GM18517 (cell line): ENCODE measurements at regions not wholly inside any gene's neighbourhood (a gene's known extent, or its start where the extent isn't known, plus 50 kb on each side); places are given as distances from the start of the nearest gene placed in this dataset.
"Not testable (repeated sequence)": the region's sequence is repeated elsewhere in the genome, so short reads cannot be mapped to it uniquely, and the experiment has no call there.

Experiments used
- ATAC-seq: cut with Tn5 transposase; IDR thresholded peaks from one replicate; pipeline ENCODE4 v1.9.1; 2021; ENCODE audit warnings: mild to moderate bottlenecking, moderate library complexity; ENCODE audit not compliant: unreplicated experiment

- ATAC-seq = not testable (repeated sequence)
Measured at GRCh38 chr5:17034992-17035391, 98.9 kb upstream of the MYO10 start.

DNA sequence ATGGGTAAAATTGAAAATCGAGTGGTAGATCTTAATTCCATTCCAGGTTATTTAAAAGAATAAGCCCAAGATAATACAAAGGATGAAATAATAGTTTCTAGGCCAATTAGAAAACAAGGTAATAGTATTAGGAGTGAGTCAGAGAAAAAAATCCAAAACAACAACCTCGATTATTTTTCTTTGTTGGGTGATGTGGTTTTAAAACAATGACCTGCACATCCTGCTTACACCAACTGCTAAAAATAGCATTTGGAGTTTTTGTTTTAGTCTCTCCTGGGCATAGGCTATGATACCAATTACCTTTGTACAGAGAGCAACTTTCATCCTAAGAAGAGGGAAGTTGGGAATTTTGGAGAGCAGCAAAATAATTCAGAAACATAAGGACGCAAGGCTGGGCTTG lies 101.7 kb upstream of the MYO10 start:
- no peak for ATAC-seq

- ATAC-seq = no peak
Measured at GRCh38 chr5:17039170-17039569, 103.1 kb upstream of the MYO10 start.

DNA sequence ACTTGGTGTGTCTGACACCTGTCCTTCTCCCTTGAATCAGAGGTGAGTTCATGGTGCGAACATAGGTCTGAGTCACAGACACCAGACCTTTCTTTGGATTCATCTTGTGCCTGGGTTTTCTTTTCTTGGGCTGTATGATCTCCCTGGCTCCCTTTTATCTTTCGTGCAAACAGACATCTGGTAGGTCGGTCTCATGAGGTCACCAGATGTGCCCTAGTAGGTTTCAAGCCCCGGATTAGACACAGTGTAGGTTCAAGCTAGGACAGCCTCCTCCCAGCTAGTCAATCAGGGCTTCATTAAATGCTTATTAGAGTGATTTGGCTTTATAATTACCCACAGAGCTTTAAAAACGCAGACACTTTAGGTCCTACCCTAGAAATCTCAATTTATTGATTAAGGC lies 106.0 kb upstream of the MYO10 start:
- ATAC-seq = no peak

- no peak for ATAC-seq
Measured at GRCh38 chr5:17046320-17046719, 110.2 kb upstream of the MYO10 start.

GRCh38 chr5:17050236-17050635 lies 114.1 kb upstream of the MYO10 start:
- ATAC-seq = no peak

- no peak for ATAC-seq
Measured at GRCh38 chr5:17054911-17055310, 118.8 kb upstream of the MYO10 start.

GRCh38 chr5:17056141-17056631 lies 120.1 kb upstream of the MYO10 start:
- no peak for ATAC-seq

- ATAC-seq = no peak
Measured at GRCh38 chr5:17058438-17058837, 122.3 kb upstream of the MYO10 start.

DNA sequence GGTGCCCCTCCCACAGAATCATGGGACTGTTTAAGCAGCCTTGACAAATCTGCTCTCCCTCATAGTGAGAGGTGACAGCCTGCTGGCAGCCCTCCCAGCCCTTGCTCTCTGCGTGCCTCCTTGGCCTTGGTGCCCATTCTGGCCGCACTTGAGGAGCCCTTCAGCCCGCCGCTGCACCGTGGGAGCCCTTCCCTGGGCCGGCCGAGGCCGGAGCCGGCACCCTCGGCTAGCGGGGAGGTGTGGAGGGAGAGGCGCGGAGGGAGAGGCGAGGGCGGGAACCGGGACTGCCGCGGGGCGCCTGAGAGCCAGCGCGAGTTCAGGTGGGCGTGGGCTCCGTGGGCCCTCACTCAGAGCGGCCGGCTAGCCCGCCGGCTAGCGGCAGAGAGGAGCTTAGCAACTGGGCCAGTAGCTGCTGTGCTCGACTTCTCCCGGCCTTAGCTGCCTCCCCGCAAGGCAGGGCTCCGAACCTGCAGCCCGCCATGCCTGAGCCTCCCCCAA lies 125.9 kb upstream of the MYO10 start:
- no peak for ATAC-seq

- ATAC-seq = not testable (repeated sequence)
Measured at GRCh38 chr5:17062741-17063140, 126.7 kb upstream of the MYO10 start.

GRCh38 chr5:17064241-17064640 lies 128.2 kb upstream of the MYO10 start:
- no peak for ATAC-seq

DNA sequence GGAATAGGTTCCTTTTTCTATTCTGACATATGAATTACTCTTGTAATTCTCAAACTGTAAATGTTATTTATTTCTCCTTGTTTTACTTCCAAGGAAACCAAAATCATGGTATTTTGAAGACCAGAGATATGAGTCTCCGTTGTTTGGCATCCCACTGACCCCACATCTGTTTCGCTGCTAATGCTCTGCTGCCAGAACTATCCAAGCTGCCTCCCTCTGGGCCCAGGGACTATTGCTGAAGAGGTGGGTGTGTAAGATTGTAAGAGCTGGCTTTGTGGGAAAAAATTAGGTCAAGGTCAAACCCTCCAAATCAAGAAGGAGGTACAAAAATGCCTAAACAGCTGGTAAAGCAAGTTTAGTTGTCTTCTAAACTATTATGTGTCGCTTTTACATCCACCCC lies 129.4 kb upstream of the MYO10 start:
- ATAC-seq = no peak

- not testable (repeated sequence) for ATAC-seq
Measured at GRCh38 chr5:17066026-17066425, 129.9 kb upstream of the MYO10 start.

GRCh38 chr5:17067657-17068392 lies 131.7 kb upstream of the MYO10 start:
- no peak for ATAC-seq

- ATAC-seq = no peak
Measured at GRCh38 chr5:17069995-17070511, 134.0 kb upstream of the MYO10 start.

DNA sequence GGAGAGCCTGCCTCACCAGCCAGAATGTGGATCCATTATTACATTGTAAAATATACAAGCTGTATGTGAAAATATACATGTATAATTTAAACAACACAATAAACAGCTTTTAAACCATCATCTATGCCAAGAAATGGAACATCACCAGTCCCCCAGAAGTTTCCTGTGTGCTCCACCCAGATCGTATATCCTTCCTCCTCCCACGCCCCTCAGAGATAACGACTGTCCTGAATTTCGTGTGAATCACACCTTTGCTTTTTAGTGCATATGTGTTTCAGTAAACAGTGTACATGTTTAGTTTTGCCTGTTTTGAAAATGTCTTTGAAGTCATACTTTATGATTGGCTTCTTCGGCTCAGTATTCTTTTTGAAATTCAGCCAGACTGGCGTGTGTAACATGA lies 134.6 kb upstream of the MYO10 start:
- ATAC-seq = no peak

- ATAC-seq = no peak
Measured at GRCh38 chr5:17075236-17075635, 139.1 kb upstream of the MYO10 start.

GRCh38 chr5:17076272-17076671 lies 140.2 kb upstream of the MYO10 start:
- ATAC-seq = no peak

DNA sequence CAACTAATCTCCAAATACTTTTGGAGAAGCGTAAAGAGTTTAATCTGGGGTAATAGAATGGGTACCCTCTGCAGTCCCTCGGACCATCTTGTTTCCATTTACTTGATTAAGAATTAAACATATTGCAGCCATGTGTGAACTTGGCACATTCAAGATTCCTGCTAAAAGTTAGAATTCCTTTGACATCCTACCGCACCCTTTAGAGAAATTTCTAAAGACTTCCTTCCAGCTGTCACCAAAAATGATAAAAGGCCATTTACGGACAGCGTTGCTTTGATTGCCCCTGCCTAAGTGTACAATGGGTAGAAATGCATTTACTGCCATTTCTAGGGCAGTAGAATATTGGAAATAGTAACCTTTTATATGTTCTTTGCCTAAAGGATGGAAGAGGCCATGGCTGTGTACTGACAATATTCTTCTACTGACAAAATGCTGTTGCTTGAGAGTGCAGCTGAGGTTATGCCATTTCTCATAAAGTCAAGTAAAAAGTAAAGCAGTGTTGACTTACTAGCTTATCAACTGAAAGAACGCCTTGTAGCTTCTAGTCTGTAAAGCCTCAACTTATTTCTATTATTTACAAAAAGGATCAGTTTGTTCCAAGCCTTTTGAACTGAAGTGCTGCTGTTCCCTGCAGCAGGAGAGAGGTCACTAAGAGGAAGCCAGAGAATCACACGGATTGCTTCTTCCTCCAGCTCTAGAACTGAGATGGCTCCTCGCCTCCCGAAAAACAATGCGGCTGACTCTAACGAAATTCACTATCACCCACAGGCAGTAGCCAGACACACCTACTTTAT lies 139.8 kb upstream of the BASP1 start:
- no peak for ATAC-seq

DNA sequence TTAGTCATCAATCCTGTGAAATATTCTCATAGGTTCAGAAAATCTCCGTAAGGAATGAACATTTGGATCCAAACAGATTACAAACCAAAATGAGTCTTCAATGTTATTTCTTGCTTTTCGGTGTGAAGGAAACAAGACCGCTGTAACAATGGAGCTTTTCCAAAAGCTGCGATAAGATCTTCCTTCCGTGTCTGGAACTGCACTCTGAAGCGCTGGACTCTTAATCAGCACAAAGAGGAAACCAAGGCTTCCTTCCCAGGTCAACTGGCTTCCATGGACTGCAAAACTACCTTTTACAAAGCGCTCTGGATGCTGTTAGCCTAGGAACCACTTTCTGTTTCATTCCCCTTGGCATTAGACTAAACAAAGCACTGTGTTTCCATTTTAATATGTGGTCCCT lies 137.9 kb upstream of the BASP1 start:
- no peak for ATAC-seq

DNA sequence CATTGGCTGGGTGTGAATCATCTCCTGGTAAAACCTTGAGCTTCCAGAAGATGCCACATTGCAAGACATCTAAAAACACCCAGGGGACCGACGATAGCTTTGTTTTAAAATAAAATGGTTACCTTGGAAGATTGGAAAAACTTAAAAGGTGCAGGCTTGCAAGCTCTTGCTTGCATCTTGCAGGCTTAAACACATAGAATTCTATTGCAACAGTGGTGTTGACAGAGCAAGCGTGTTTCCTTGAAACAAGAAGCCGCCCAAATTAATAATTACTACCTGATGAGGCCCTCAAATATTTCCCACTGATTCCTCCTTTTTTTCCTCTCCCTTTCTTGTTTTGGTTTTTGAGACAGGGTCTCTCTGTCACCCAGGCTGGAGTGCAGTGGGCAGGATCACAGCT lies 137.1 kb upstream of the BASP1 start:
- ATAC-seq = no peak
